ENCODE measurements at regions not wholly inside any gene's neighbourhood (a gene's known extent, or its start where the extent isn't known, plus 50 kb on each side); places are given as distances from the start of the nearest gene placed in this dataset.

DNA sequence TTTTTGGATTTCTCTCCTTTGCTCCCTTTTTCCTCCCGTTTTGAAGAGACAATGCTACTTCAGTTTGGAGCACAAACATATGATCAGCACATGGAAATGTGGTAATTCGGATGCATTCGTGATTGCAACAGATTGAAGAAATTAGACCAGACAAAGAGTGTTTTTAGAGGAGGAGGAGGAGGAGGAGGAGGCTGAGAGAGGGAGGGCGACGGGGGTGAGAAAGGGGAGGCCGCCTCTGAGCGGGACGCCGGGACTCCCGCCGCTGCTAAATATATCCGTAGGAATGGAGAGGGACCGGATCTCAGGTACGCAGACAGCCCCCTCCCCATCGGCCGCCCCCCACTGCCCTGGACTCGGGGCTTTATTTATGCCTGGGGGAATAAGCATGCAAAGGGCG lies 179.3 kb downstream of the SEC14L1 start (continued):
- TF ChIP-seq, protein P1, sequence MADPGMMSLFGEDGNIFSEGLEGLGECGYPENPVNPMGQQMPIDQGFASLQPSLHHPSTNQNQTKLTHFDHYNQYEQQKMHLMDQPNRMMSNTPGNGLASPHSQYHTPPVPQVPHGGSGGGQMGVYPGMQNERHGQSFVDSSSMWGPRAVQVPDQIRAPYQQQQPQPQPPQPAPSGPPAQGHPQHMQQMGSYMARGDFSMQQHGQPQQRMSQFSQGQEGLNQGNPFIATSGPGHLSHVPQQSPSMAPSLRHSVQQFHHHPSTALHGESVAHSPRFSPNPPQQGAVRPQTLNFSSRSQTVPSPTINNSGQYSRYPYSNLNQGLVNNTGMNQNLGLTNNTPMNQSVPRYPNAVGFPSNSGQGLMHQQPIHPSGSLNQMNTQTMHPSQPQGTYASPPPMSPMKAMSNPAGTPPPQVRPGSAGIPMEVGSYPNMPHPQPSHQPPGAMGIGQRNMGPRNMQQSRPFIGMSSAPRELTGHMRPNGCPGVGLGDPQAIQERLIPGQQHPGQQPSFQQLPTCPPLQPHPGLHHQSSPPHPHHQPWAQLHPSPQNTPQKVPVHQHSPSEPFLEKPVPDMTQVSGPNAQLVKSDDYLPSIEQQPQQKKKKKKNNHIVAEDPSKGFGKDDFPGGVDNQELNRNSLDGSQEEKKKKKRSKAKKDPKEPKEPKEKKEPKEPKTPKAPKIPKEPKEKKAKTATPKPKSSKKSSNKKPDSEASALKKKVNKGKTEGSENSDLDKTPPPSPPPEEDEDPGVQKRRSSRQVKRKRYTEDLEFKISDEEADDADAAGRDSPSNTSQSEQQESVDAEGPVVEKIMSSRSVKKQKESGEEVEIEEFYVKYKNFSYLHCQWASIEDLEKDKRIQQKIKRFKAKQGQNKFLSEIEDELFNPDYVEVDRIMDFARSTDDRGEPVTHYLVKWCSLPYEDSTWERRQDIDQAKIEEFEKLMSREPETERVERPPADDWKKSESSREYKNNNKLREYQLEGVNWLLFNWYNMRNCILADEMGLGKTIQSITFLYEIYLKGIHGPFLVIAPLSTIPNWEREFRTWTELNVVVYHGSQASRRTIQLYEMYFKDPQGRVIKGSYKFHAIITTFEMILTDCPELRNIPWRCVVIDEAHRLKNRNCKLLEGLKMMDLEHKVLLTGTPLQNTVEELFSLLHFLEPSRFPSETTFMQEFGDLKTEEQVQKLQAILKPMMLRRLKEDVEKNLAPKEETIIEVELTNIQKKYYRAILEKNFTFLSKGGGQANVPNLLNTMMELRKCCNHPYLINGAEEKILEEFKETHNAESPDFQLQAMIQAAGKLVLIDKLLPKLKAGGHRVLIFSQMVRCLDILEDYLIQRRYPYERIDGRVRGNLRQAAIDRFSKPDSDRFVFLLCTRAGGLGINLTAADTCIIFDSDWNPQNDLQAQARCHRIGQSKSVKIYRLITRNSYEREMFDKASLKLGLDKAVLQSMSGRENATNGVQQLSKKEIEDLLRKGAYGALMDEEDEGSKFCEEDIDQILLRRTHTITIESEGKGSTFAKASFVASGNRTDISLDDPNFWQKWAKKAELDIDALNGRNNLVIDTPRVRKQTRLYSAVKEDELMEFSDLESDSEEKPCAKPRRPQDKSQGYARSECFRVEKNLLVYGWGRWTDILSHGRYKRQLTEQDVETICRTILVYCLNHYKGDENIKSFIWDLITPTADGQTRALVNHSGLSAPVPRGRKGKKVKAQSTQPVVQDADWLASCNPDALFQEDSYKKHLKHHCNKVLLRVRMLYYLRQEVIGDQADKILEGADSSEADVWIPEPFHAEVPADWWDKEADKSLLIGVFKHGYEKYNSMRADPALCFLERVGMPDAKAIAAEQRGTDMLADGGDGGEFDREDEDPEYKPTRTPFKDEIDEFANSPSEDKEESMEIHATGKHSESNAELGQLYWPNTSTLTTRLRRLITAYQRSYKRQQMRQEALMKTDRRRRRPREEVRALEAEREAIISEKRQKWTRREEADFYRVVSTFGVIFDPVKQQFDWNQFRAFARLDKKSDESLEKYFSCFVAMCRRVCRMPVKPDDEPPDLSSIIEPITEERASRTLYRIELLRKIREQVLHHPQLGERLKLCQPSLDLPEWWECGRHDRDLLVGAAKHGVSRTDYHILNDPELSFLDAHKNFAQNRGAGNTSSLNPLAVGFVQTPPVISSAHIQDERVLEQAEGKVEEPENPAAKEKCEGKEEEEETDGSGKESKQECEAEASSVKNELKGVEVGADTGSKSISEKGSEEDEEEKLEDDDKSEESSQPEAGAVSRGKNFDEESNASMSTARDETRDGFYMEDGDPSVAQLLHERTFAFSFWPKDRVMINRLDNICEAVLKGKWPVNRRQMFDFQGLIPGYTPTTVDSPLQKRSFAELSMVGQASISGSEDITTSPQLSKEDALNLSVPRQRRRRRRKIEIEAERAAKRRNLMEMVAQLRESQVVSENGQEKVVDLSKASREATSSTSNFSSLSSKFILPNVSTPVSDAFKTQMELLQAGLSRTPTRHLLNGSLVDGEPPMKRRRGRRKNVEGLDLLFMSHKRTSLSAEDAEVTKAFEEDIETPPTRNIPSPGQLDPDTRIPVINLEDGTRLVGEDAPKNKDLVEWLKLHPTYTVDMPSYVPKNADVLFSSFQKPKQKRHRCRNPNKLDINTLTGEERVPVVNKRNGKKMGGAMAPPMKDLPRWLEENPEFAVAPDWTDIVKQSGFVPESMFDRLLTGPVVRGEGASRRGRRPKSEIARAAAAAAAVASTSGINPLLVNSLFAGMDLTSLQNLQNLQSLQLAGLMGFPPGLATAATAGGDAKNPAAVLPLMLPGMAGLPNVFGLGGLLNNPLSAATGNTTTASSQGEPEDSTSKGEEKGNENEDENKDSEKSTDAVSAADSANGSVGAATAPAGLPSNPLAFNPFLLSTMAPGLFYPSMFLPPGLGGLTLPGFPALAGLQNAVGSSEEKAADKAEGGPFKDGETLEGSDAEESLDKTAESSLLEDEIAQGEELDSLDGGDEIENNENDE (IDR thresholded peaks at IDR 0.05; ENCODE audit: insufficient replicate concordance, low read length), result no peak
